Activated CD4-positive, alpha-beta T cell treated with anti-CD3 and anti-CD28 coated beads for 24 hours (primary cell): ENCODE measurements at regions not wholly inside any gene's neighbourhood (a gene's known extent, or its start where the extent isn't known, plus 50 kb on each side); places are given as distances from the start of the nearest gene placed in this dataset.

Experiments used
- DNase-seq, 2 donors: peaks; one replicate each; pipeline ENCODE4 v3.0.0-alpha.2; 2020; ENCODE audit warnings: low read depth in 2 of 2

DNA sequence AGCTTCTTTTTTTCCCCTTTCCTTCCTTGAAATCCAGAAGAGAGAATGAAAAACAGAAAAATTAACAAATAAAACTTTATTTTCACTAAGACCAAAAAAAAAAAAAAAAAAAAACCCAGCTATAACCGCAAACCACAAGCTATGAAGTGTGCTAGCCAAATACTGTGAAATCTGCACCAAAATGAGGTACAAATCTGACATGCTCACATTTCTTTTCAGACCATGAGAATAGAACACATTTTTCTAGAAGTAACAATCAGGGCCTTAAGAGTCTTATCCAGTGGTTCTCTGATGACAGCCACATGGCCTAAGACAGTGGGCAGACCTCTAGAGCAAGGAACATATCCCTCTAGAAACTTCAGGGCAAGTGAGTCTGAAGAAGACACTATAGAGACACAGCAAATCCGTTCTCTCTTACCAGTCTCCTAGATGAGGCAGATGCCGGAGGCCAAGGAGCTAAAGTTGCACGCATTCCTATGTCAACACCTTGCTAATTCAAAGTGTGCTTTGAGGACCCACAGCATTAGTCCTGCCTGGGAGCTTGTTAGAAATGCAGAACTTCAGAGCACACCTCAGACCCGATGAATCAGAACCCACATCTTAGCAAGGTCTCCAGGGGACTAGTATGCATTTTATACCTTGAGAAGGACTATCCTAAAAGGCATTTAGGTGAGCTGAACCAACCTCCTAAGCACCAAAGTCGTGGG lies 317.1 kb downstream of the MYCN start:
- no peak for DNase-seq

DNA sequence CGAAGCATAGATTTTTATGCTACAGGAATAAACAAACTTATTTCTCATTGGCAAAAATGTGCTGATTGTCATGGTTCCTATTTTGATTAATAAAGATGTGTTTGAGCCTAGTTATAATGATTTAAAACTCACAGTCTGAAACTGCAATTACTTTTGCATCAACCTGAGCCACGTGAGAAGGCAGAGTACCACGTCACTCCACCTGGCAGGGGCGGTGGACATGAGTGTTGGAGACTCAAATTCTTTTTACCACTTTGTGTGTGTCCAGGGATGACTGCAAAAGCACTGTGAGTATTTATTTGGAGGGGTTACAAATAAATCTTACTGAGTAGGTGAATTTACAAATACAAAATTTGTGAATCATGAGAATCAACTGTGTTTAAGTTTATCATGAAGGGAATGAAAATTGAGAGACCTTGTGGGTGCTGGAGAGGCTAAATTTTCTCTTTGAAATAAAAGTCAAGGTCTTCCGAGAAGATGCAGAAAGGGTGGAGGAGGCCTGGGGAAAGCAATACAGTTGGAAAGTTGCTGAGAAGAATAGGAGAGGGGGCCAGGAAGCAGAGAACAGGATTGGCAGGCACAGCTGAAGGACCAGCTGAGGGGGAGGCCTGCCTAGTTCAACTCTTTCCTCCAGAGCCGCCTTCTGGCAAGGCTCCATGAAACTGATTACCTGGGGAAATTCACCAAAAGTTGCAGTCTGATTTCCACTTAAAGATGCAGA lies 316.4 kb downstream of the MYCN start:
- DNase-seq = no peak

GRCh38 chr2:16255120-16255519 lies 314.8 kb downstream of the MYCN start:
- no peak for DNase-seq

GRCh38 chr2:16254356-16254965 lies 314.1 kb downstream of the MYCN start:
- DNase-seq = no peak

- DNase-seq = no peak
Measured at GRCh38 chr2:16253291-16253690, 312.9 kb downstream of the MYCN start.

DNA sequence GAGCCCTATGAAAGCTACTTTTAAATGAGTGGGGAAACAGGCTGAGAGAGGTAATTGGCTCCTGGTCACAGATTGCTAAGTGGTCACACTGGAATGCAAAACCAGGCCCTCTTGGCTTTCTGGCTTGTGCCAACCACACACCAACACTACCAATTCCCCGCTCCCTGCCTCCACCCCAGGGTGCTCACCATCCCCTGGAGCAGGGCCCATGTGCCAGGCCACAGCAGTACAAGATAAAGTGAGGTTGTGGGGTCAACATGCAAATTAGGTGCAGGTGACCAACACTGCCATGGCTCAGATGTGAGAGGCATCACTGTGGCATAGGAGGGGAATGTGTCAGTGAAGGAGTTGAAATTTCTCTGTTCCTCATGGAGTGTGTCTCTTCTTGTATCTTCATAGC lies 312.5 kb downstream of the MYCN start:
- DNase-seq = no peak

DNA sequence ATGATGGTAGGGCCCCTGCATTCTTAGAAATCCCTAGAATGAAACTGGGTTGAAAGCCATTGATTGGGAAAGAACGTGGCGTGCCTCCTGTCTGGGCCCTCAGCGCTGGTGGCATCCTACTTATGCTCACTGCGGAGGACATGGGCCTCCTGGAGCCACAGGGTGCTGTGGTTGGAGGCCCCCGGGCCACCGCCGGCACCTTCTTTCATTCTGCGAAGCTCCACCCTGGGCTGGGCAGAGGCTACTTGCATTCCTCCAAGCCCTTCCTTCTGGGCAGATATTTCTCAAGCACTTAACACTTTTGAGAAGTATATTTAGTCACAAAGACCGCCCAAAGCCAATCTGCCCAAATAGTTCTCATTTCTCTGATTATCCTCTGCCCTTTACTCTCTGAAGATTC lies 311.9 kb downstream of the MYCN start:
- no peak for DNase-seq

DNA sequence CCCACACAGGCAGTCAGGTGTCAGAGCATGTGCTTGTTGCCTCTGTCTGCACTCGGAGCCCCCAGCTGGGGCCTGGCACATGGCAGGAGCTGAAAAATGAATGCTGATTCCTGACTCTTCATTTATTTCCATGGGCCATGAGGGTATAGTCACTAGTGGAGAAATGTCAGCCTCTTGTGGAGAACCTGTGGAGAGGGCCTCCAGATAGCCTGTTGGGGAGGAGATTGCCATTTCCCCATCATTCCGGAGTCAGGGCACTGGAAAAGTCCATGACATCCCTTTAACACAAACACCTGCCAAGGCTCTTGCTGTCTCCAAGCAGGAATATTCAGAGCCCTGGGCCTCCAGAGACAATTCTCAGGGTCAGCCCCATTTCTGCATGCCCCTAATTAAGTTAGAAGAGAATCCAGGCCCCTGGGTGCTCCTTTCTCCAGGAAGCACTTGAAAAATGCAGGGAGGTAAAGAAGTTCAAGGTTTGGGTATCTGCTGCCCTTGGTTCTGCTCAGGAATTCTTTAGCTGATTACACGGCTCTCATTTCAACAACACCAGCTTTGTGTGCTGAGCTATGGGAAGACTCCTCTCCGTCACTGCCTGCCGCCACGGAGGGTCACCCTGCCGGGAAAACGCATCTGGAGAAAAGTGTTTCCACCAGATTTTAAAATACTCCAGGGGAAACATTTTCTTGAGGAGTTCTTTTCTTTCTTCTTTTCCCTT lies 311.3 kb downstream of the MYCN start:
- no peak for DNase-seq

- DNase-seq = no peak
Measured at GRCh38 chr2:16250886-16251285, 310.5 kb downstream of the MYCN start.

- no peak for DNase-seq
Measured at GRCh38 chr2:16250466-16250865, 310.1 kb downstream of the MYCN start.

- DNase-seq = no peak
Measured at GRCh38 chr2:16250056-16250425, 309.7 kb downstream of the MYCN start.

DNA sequence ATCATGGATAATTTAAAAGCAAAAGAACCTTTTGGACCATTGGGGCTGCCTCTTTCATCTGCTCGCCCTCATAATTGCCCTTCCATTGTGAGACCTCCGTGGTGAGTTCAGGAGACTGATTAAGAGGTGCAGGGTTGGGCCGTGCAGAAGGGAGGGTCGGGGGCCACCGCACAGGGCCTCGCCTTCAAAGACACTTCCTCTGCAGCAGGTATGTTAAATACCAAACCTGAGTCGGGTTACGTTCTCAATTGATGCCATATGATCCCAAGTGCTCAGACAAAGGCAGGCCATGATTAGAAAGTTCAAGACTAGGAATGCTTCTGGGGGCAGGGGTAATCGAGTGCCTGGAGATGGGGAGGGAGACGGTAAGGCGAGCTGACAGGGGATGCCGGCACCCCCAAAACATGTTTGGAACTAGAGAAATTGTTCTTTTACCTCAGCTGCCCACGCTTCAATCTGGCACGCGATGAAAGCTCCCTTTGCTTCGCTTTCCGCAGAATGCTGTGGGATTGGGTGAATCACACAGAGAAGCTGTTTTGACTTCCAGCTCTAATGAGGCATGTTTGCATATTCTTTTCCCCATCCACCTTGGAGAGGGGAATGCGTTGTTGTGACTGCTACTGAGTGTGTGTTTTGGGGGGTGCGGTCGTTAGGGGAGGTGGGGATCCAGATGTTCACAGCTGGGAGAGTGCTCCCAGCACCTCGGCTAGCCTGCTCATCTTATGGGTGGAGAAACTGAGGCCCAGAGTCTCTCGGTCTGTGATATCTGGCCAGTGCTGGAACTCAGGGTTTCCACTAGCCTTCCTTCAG lies 309.1 kb downstream of the MYCN start:
- DNase-seq = no peak

DNA sequence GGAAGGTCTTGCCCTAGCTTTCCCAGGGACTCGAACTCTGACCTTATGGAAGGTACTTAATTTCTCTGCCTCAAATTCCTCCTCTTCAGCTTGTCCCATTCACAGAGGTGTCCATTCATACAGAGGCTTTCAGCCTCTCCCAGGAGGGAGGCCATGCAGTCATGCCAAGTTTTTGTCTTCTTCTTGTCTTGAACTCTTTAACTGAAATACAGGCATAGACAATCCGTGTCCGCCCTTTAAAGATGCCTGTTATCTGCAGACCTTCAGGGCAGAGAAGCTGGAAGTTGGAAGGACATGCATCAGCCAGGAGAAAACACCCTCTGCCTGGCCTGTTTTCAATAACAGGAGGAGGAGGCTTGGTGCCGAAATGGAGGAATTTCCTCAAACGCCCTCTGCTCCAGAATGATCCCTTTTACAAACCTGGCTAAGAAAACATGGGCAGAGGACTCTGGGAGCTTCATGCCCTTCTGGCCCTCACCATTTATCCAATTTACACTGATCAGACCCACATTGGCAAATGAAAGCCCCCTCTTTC lies 308.3 kb downstream of the MYCN start:
- DNase-seq = no peak

- DNase-seq = no peak
Measured at GRCh38 chr2:16247326-16248122, 307.2 kb downstream of the MYCN start.

GRCh38 chr2:16246911-16247310 lies 306.6 kb downstream of the MYCN start:
- DNase-seq = no peak

DNA sequence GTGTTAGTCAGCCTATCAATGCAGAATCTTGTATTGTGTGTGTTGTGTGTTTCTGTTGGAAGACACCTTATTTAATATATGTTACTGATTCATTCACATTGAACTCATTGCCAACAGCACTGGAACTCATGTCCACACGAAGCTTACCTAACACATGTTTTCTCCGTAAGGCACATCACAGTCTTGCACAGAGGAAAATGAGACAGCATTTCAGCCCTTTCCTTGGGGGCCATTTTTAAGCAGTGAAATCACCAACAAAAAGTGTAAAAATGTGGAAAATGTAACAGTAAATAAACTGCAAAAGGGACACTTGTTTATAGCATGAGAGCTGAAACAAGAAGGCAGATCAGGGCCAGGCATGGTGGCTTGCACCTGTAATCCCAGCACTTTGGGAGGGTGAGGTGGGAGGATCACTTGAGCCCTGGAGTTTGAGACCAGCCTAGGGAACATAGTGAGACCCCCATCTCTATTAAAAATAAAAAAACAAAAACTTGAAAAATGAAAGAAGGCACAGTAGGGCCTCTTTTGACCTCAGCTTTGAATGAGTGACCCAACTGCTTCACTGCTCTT lies 306.0 kb downstream of the MYCN start:
- no peak for DNase-seq

GRCh38 chr2:16245481-16246054 lies 305.2 kb downstream of the MYCN start:
- DNase-seq = no peak

DNA sequence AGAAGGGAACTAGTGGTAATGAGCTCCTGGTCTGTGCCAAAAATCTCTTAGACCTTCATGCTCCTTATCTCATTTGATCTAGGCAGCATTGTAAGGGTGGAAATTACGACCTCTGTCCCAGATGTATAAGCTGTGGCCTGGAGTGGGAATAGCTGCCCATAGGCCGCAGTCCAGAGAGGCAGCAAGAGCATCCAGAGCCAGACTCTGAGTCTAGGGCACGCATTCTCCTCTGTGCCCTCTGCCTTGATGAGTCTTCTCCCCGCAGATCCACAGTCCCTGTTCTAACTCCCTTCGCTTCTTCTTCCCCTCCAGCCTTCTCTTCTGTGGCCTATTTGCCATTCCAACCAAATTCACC lies 304.6 kb downstream of the MYCN start:
- no peak for DNase-seq

DNA sequence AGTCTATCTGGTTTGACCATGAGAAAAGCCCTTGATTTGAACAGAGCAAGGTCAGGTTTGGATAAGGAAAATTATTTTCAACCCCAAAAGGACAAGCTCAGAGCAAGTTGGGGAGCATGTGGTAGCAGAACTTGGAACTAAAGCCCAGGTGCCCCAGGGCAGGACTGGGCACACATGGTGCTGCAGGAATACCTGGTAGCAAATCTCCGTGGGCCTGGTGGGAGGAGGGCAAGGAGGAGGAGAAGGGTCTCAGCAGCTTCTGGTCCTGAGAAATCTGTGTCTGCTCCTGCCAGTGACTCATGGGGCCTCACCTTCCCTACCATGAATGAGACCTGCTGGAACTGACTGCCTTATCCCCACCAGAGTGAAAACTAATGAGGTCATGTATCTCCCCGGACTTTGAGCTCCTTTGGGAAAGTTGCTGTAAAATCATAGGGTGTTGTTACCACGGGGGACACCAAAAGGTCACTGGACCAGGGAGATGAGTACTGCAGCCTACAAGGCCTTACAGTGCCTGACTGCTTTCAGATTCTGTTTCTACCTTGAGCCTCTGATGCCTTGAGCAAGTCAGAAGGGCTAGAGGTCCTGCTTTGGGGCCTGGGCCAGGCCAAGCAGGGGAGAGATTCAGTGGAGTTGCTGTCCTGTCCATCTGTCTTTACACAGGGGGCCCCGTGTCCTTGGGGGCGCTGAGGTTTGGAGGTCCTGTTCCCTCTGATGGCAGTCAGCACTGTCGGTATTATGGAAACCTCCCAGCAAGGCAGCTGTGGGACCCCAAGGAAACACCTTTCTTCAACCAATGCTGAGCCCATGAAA lies 304.0 kb downstream of the MYCN start:
- no peak for DNase-seq
